Stimulated activated naive CD4-positive, alpha-beta T cell treated with Interleukin-2 at 50 U/mL for 16 hours (primary cell): ENCODE measurements at regions not wholly inside any gene's neighbourhood (a gene's known extent, or its start where the extent isn't known, plus 50 kb on each side); places are given as distances from the start of the nearest gene placed in this dataset.

Source experiments
- DNase-seq: peaks from one replicate; lab custom pipeline; 2025; lab: John Stamatoyannopoulos, UW

- no peak for DNase-seq
Observed at GRCh38 chr4:63464393-63464792, 944.9 kb downstream of the TECRL start.

- DNase-seq = no peak
Observed at GRCh38 chr4:63460075-63460474, 949.2 kb downstream of the TECRL start.

GRCh38 chr4:63459329-63459728, 949.9 kb downstream of the TECRL start:
- DNase-seq = no peak

- DNase-seq = no peak
Observed at GRCh38 chr4:63458010-63458409, 951.2 kb downstream of the TECRL start.

GRCh38 chr4:63440236-63440635, 969.0 kb downstream of the TECRL start:
- no peak for DNase-seq

GRCh38 chr4:63430105-63430504, 979.1 kb downstream of the TECRL start:
- DNase-seq = no peak

GRCh38 chr4:63396269-63396668, 1013.0 kb downstream of the TECRL start:
- DNase-seq = no peak

- DNase-seq = no peak
Observed at GRCh38 chr4:63393544-63393943, 1015.7 kb downstream of the TECRL start.

- no peak for DNase-seq
Observed at GRCh38 chr4:63379750-63380522, 1029.3 kb downstream of the TECRL start.

- no peak for DNase-seq
Observed at GRCh38 chr4:63371001-63371400, 1038.2 kb downstream of the TECRL start.

GRCh38 chr4:63361628-63362027, 1047.6 kb downstream of the TECRL start:
- DNase-seq = no peak

GRCh38 chr4:63361066-63361465, 1048.2 kb downstream of the TECRL start:
- no peak for DNase-seq

GRCh38 chr4:63349674-63350025, 1059.6 kb downstream of the TECRL start:
- no peak for DNase-seq

- DNase-seq = no peak
Observed at GRCh38 chr4:63348735-63349673, 1060.2 kb downstream of the TECRL start.

- no peak for DNase-seq
Observed at GRCh38 chr4:63325140-63325539, 1084.1 kb downstream of the TECRL start.

- no peak for DNase-seq
Observed at GRCh38 chr4:63316633-63317032, 1092.6 kb downstream of the TECRL start.

GRCh38 chr4:63315651-63316050, 1093.6 kb downstream of the TECRL start:
- no peak for DNase-seq

- no peak for DNase-seq
Observed at GRCh38 chr4:63308697-63309096, 1100.6 kb downstream of the TECRL start.

GRCh38 chr4:63302792-63303191, 1106.5 kb downstream of the TECRL start:
- no peak for DNase-seq

GRCh38 chr4:63302078-63302477, 1107.2 kb downstream of the TECRL start:
- DNase-seq = no peak

GRCh38 chr4:63296773-63297172, 1112.5 kb downstream of the TECRL start:
- no peak for DNase-seq

GRCh38 chr4:63275491-63275890, 1133.8 kb downstream of the TECRL start:
- DNase-seq = no peak

GRCh38 chr4:63269156-63269555, 1140.1 kb downstream of the TECRL start:
- DNase-seq = no peak
